GM10266 (cell line): ENCODE measurements at regions not wholly inside any gene's neighbourhood (a gene's known extent, or its start where the extent isn't known, plus 50 kb on each side); places are given as distances from the start of the nearest gene placed in this dataset.

ENCODE experiments used
- DNase-seq: peaks from one replicate; pipeline ENCODE4 v3.0.0; 2012; ENCODE audit errors: extremely low spot score
- CTCF ChIP-seq: IDR thresholded peaks from 2 replicates; pipeline ENCODE4 v1.5.1; 2012; ENCODE audit warnings: mild to moderate bottlenecking, low read depth; ENCODE audit not compliant: control insufficient read depth, insufficient read depth; ENCODE audit errors: missing control alignments

DNA sequence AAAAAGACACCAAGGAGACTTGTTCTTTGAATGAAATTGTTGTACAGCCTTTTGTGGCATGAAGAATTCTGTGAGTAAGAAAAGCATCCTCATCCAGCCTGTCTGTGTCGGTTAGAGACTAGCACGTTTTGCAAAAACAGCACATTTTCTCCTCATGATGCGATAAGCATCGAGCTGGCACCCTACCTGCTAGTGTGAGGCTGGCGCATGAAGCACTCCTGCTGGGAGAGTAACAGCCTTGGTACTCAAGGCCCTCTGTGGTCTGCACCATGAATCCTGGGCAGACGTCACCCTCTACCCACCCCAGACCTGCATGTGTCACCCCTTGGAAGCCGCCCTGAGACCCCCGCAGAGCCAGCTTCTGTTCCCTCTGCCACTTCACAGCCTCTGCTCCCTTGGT is 92.6 kb upstream of the TMEM132E start:
- TF ChIP-seq CTCF = no peak
- DNase-seq = no peak

- DNase-seq = no peak
- no peak for TF ChIP-seq CTCF
These were observed 93.4 kb upstream of the TMEM132E start for GRCh38 chr17:34485999-34486398.

GRCh38 chr17:34484193-34484733 is 95.1 kb upstream of the TMEM132E start:
- no peak for TF ChIP-seq CTCF
- DNase-seq = no peak

DNA sequence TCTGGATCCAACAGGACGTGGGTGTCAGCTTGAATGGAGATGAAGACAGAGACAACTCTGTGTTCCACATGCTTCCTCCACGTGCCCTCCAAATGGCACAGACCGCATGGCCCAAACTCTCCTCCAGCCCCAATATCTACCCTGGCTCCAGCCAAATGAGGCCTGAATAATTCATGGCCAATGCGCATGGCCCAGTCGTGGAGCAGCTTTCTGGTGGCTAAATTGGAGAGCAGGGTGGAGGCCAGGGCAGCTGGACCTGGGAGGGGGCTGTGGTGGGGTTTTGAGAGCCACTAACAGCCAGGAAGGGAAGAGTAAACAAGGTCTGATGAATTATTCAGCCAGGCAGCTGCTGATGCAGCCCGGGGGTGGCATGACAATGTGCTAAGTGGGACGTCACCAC is 96.7 kb upstream of the TMEM132E start:
- TF ChIP-seq CTCF = no peak
- DNase-seq = no peak

DNA sequence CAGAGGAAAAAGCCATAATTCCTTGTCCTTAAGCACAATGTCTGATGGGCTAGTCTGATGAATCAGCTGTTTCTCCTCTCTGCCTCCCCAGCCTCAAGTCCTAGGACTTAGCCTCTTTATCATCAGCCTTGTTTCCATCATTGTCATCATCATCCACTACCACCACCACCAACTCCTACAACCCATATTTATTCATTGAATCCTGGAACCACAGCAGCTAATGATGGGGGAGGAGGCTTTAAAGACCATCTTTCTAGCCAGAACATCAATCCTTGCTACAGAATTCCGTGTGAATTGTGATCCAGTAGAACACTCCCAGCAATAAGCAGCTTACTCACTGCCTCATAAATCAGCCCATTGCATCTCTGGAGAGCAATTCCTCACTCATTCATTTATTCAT is 97.6 kb upstream of the TMEM132E start:
- no peak for DNase-seq
- TF ChIP-seq CTCF = no peak

- no peak for DNase-seq
- no peak for TF ChIP-seq CTCF
These were observed 100.0 kb upstream of the TMEM132E start for GRCh38 chr17:34479371-34479770.

DNA sequence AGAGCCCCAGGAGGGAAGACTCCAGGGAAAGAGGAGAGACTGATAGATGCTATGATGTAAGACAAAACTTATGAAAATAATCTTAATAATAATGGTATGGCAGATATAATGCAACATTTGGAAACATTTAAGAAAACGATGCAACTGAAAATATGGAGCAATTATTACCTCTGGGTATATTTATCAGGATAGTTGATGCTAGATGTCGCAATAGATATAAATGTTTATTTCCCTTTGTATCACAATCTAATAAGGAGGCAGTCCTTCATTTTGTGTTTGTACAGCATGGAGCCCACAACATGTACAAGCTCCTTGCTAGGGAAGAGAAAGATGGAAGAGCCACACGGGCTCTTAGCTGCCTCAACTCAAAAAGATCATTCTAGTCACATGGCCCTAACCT is 101.1 kb upstream of the TMEM132E start:
- DNase-seq = no peak
- no peak for TF ChIP-seq CTCF
